ENCODE measurements at regions not wholly inside any gene's neighbourhood (a gene's known extent, or its start where the extent isn't known, plus 50 kb on each side); places are given as distances from the start of the nearest gene placed in this dataset.

- DNase-seq (ENCODE audit: low spot score), result no peak
Observed at GRCh38 chr20:17109307-17109706, 117.5 kb upstream of the PCSK2 start.

GRCh38 chr20:17128206-17128605, 98.6 kb upstream of the PCSK2 start:
- DNase-seq (ENCODE audit: low spot score), result no peak

- no peak for DNase-seq (ENCODE audit: low spot score)
Observed at GRCh38 chr20:17129089-17129488, 97.8 kb upstream of the PCSK2 start.

GRCh38 chr20:17137692-17138091, 89.1 kb upstream of the PCSK2 start:
- DNase-seq (ENCODE audit: low spot score), result no peak

GRCh38 chr20:17138237-17138636, 88.6 kb upstream of the PCSK2 start:
- DNase-seq (ENCODE audit: low spot score), result no peak

- DNase-seq (ENCODE audit: low spot score), result no peak
Observed at GRCh38 chr20:17140894-17141293, 85.9 kb upstream of the PCSK2 start.

- DNase-seq (ENCODE audit: low spot score), result no peak
Observed at GRCh38 chr20:17141568-17141967, 85.3 kb upstream of the PCSK2 start.

GRCh38 chr20:17142666-17143065, 84.2 kb upstream of the PCSK2 start:
- DNase-seq (ENCODE audit: low spot score), result no peak

- DNase-seq (ENCODE audit: low spot score), result no peak
Observed at GRCh38 chr20:17150858-17151257, 76.0 kb upstream of the PCSK2 start.

- no peak for DNase-seq (ENCODE audit: low spot score)
Observed at GRCh38 chr20:17155401-17155800, 71.4 kb upstream of the PCSK2 start.

- DNase-seq (ENCODE audit: low spot score), result no peak
Observed at GRCh38 chr20:17158701-17159100, 68.1 kb upstream of the PCSK2 start.

- no peak for DNase-seq (ENCODE audit: low spot score)
Observed at GRCh38 chr20:17161673-17162481, 65.0 kb upstream of the PCSK2 start.

- no peak for DNase-seq (ENCODE audit: low spot score)
Observed at GRCh38 chr20:17168026-17168612, 58.7 kb upstream of the PCSK2 start.

GRCh38 chr20:17169585-17170136, 57.2 kb upstream of the PCSK2 start:
- no peak for DNase-seq (ENCODE audit: low spot score)

GRCh38 chr20:17171746-17172280, 55.0 kb upstream of the PCSK2 start:
- no peak for DNase-seq (ENCODE audit: low spot score)

GRCh38 chr20:17172836-17173516, 53.9 kb upstream of the PCSK2 start:
- no peak for DNase-seq (ENCODE audit: low spot score)

Small RNAs in the stretch of these regions (small RNA-seq; reads per million reads assigned to genes)
- gene RF00012, result 1.4 reads per million, percentile 50 among the genes with 10 or more reads in this experiment

Measured in HT-29 (cell line).